IMR-90 (cell line): ENCODE measurements at regions not wholly inside any gene's neighbourhood (a gene's known extent, or its start where the extent isn't known, plus 50 kb on each side); places are given as distances from the start of the nearest gene placed in this dataset.

Experiments
- ATAC-seq: fragments of 200-7000 bp; cut with Tn5 transposase; 2 replicates; pipeline ENCODE4 v1.9.1; 2020; ENCODE audit warnings: low read depth, mild to moderate bottlenecking, moderate library complexity
- BruUV-seq: library from RNA; stranded (reverse); fragments of 400-500 nt; replicated peaks from 2 replicates; lab custom pipeline; 2021; lab: Mats Ljungman, UMichigan
- CTCF ChIA-PET: fragments of 300-600 bp; formaldehyde crosslinking; extraction: SDS; loops from one replicate; lab custom pipeline; 2021; ENCODE audit warnings: antibody characterized with exemption; lab: Yijun Ruan, JAX
- POLR2A ChIA-PET: fragments of 300-600 bp; sonication (Branson Sonifier 250); formaldehyde crosslinking; loops from one replicate; lab custom pipeline; 2022; ENCODE audit warnings: antibody characterized with exemption; ENCODE audit not compliant: unreplicated experiment; lab: Charles Lee
- DNase-seq: peaks from one replicate; pipeline ENCODE4 v3.0.0; 2013
- H2AFZ ChIP-seq: replicated peaks from 2 replicates; pipeline ENCODE3; 2013; ENCODE audit warnings: low read length, mild to moderate bottlenecking; ENCODE audit not compliant: poor library complexity
- H2AK5ac ChIP-seq: 2 replicates; pipeline ENCODE4 v1.6.1; 2013; ENCODE audit warnings: low read depth, low read length, inconsistent platforms
- H2AK9ac ChIP-seq: replicated peaks from 2 replicates; pipeline ENCODE3; 2013; ENCODE audit warnings: mild to moderate bottlenecking, low read depth, low read length, moderate library complexity; ENCODE audit not compliant: poor library complexity
- H2BK120ac ChIP-seq: 2 replicates; pipeline ENCODE4 v1.6.1; 2013; ENCODE audit warnings: low read depth, low read length, inconsistent platforms
- H2BK15ac ChIP-seq: 3 replicates; pipeline ENCODE4 v1.6.1; 2013; ENCODE audit warnings: low read depth, low read length, inconsistent platforms
- H2BK20ac ChIP-seq: 2 replicates; pipeline ENCODE4 v1.6.1; 2013; ENCODE audit warnings: low read depth, mild to moderate bottlenecking, inconsistent platforms, low read length, moderate library complexity
- H2BK5ac ChIP-seq: 2 replicates; pipeline ENCODE4 v1.6.1; 2013; ENCODE audit warnings: mild to moderate bottlenecking, low read depth, low read length, inconsistent platforms; ENCODE audit not compliant: poor library complexity, severe bottlenecking
- H3K14ac ChIP-seq: replicated peaks from 2 replicates; pipeline ENCODE4 v1.6.1; 2013; ENCODE audit warnings: low read depth, low read length, inconsistent platforms
- H3K18ac ChIP-seq: 2 replicates; pipeline ENCODE4 v1.6.1; 2013; ENCODE audit warnings: low read depth, low read length, control low read depth
- H3K23ac ChIP-seq: 2 replicates; pipeline ENCODE4 v1.6.1; 2013; ENCODE audit warnings: low read depth, low read length, inconsistent platforms
- H3K27ac ChIP-seq: 2 replicates; pipeline ENCODE4 v1.5.1; 2013; ENCODE audit warnings: mild to moderate bottlenecking, control low read depth, low read length; ENCODE audit not compliant: insufficient read depth
- H3K27me3 ChIP-seq: 2 replicates; pipeline ENCODE4 v1.6.1; 2013; ENCODE audit warnings: low read length; ENCODE audit not compliant: control insufficient read depth, insufficient read depth
- H3K36me3 ChIP-seq: 2 replicates; pipeline ENCODE4 v1.6.1; 2013; ENCODE audit warnings: low read length, mixed read lengths; ENCODE audit not compliant: control insufficient read depth, insufficient read depth
- H3K4ac ChIP-seq: 2 replicates; pipeline ENCODE4 v1.6.1; 2013; ENCODE audit warnings: low read depth, low read length, inconsistent platforms
- H3K4me1 ChIP-seq: 2 replicates; pipeline ENCODE4 v1.6.1; 2013; ENCODE audit warnings: low read length, mixed read lengths; ENCODE audit not compliant: control insufficient read depth, insufficient read depth
- H3K4me2 ChIP-seq: 2 replicates; pipeline ENCODE4 v1.6.1; 2013; ENCODE audit warnings: low read depth, mild to moderate bottlenecking, control low read depth, low read length, moderate library complexity
- H3K4me3 ChIP-seq: 2 replicates; pipeline ENCODE4 v1.5.1; 2013; ENCODE audit warnings: low read depth, mild to moderate bottlenecking, control low read depth, low read length, moderate library complexity; ENCODE audit not compliant: insufficient read depth
- H3K56ac ChIP-seq: 2 replicates; pipeline ENCODE4 v1.6.1; 2013; ENCODE audit warnings: low read length, inconsistent platforms; ENCODE audit not compliant: insufficient read depth; ENCODE audit errors: extremely low read depth
- H3K79me1 ChIP-seq, 2 experiments: 2 replicates each; pipeline ENCODE4 v1.6.1; 2013; ENCODE audit warnings: low read length in 2 of 2, inconsistent platforms in 1 of 2, low read depth in 1 of 2
- H3K9ac ChIP-seq: 2 replicates; pipeline ENCODE4 v1.6.1; 2013; ENCODE audit warnings: low read depth, low read length, control low read depth
- H3K9me1 ChIP-seq: 2 replicates; pipeline ENCODE4 v1.6.1; 2013; ENCODE audit warnings: low read length, inconsistent platforms; ENCODE audit not compliant: insufficient read depth
- H3K9me3 ChIP-seq: 2 replicates; pipeline ENCODE4 v1.6.1; 2013; ENCODE audit warnings: low read length; ENCODE audit not compliant: control insufficient read depth, insufficient read depth
- H4K20me1 ChIP-seq: 2 replicates; pipeline ENCODE4 v1.6.1; 2013; ENCODE audit warnings: low read length, inconsistent platforms; ENCODE audit not compliant: insufficient read depth
- H4K5ac ChIP-seq: 2 replicates; pipeline ENCODE4 v1.6.1; 2013; ENCODE audit warnings: mild to moderate bottlenecking, low read depth, low read length, control low read depth
- H4K8ac ChIP-seq, 2 experiments: 2 replicates each; pipeline ENCODE4 v1.6.1; 2013; ENCODE audit warnings: low read depth in 2 of 2, low read length in 2 of 2, control low read depth in 1 of 2, inconsistent platforms in 1 of 2
- H4K91ac ChIP-seq: 2 replicates; pipeline ENCODE4 v1.6.1; 2013; ENCODE audit warnings: low read depth, low read length, inconsistent platforms; ENCODE audit not compliant: insufficient read depth
- BHLHE40 ChIP-seq: fragments of 150-350 bp; IDR thresholded peaks from 2 replicates; pipeline ENCODE4 v1.6.1; 2016; ENCODE audit warnings: mild to moderate bottlenecking, low read depth, low read length
- CEBPB ChIP-seq: IDR thresholded peaks from 2 replicates; pipeline ENCODE4 v1.6.1; 2012; ENCODE audit warnings: low read depth, low read length, improper control_type of control experiment
- CHD1 ChIP-seq: IDR thresholded peaks from 2 replicates; pipeline ENCODE4 v1.6.1; 2012; ENCODE audit warnings: low read depth, low read length, improper control_type of control experiment
- CTCF ChIP-seq: conservative IDR thresholded peaks from 2 replicates; pipeline ENCODE4 v1.5.1; 2012; ENCODE audit warnings: mild to moderate bottlenecking, low read depth, low read length, improper control_type of control experiment
- FOS ChIP-seq: fragments of 150-350 bp; IDR thresholded peaks from 2 replicates; pipeline ENCODE4 v1.6.1; 2016; ENCODE audit warnings: low read depth, low read length
- MAFK ChIP-seq: IDR thresholded peaks from 2 replicates; pipeline ENCODE4 v1.6.1; 2012; ENCODE audit warnings: low read depth, low read length, improper control_type of control experiment
- MAZ ChIP-seq: IDR thresholded peaks from 2 replicates; pipeline ENCODE4 v1.6.1; 2012; ENCODE audit warnings: low read depth, mild to moderate bottlenecking, low read length, improper control_type of control experiment, moderate library complexity, borderline replicate concordance
- MXI1 ChIP-seq: IDR thresholded peaks from 2 replicates; pipeline ENCODE4 v1.6.1; 2012; ENCODE audit warnings: low read depth, mild to moderate bottlenecking, low read length, moderate library complexity, borderline replicate concordance
- NFE2L2 ChIP-seq: fragments of 150-350 bp; IDR thresholded peaks from 2 replicates; pipeline ENCODE4 v1.6.1; 2016; ENCODE audit warnings: low read depth, mild to moderate bottlenecking, low read length
- POLR2A ChIP-seq: IDR thresholded peaks from 2 replicates; pipeline ENCODE4 v1.6.1; 2012; ENCODE audit warnings: mild to moderate bottlenecking, low read depth, low read length
- RAD21 ChIP-seq: IDR thresholded peaks from 2 replicates; pipeline ENCODE4 v1.6.1; 2012; ENCODE audit warnings: low read length, improper control_type of control experiment
- RCOR1 ChIP-seq: IDR thresholded peaks from 2 replicates; pipeline ENCODE4 v1.6.1; 2012; ENCODE audit warnings: mild to moderate bottlenecking, low read length, improper control_type of control experiment; ENCODE audit not compliant: insufficient replicate concordance
- RFX5 ChIP-seq: IDR thresholded peaks from 2 replicates; pipeline ENCODE4 v1.8.0; 2012; ENCODE audit warnings: low read depth, mild to moderate bottlenecking, low read length, moderate library complexity
- SMC3 ChIP-seq: fragments of 150-350 bp; IDR thresholded peaks from 2 replicates; pipeline ENCODE4 v1.6.1; 2016; ENCODE audit warnings: low read depth, mild to moderate bottlenecking, antibody characterized with exemption, low read length, moderate library complexity
- WGBS, 2 experiments: methylation state at CpG; one replicate each; pipeline versions ENCODE4 v1.1.5 to v1.1.7; 2013; ENCODE audit warnings: missing lambda C conversion rate in 2 of 2; ENCODE audit not compliant: insufficient read length in 1 of 2; ENCODE audit errors: extremely low coverage in 2 of 2; 5-methylcytosine and 5-hydroxymethylcytosine counted together
- dilution Hi-C: fragments of 300-500 bp; cut with HindIII; formaldehyde crosslinking; loops from one replicate; pipeline ENCODE4 v1.14.3; 2018; ENCODE audit warnings: low sequenced_read_pairs; ENCODE audit not compliant: unreplicated experiment
- in situ Hi-C: fragments of 300-500 bp; cut with MboI; formaldehyde crosslinking; loops from 3 replicates; pipeline ENCODE4 v1.14.3; 2019; ENCODE audit warnings: low sequenced_read_pairs, inconsistent platforms, mixed read lengths
- intact Hi-C: fragments of 100-400 bp; cut with micrococcal nuclease; formaldehyde crosslinking; loops from 2 replicates; pipeline ENCODE4 v1.10.0; 2022
- TF ChIP-seq, protein P1 (sequence below): fragments of 150-350 bp; IDR thresholded peaks from 2 replicates; pipeline ENCODE4 v1.6.1; 2016; ENCODE audit warnings: low read depth, mild to moderate bottlenecking, low read length, moderate library complexity, borderline replicate concordance
- TF ChIP-seq, protein P2 (sequence below): fragments of 150-350 bp; IDR thresholded peaks from 2 replicates; pipeline ENCODE4 v1.6.1; 2017; ENCODE audit warnings: mild to moderate bottlenecking, antibody characterized with exemption, low read length, low read depth

DNA sequence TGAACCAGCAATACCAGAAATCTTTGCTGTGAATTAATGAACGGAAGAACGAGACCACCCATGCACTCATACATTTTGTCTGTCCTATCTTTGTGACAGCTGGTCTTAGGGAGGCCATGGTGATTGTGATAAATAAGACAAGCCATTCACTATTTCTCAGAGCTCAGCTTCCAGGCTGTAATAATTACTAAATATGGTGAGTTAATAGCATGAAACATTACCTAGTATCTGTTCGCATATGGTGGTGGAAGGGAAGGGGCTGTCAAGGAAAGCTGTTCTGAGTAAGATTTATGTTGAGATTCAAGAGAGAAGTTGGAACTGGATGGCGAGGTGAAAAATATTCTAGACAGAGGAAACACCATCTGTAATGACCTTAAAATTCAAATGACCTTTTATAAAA lies 719.0 kb upstream of the ZNF385D start:
- no peaks in the 10 kb centered on the region for H3K79me1 ChIP-seq
- no peak for TF ChIP-seq MAZ
- TF ChIP-seq RAD21, result no peak
- no peak for TF ChIP-seq FOS
- TF ChIP-seq RCOR1, result no peak
- no peak for TF ChIP-seq POLR2A
- TF ChIP-seq, protein P1, sequence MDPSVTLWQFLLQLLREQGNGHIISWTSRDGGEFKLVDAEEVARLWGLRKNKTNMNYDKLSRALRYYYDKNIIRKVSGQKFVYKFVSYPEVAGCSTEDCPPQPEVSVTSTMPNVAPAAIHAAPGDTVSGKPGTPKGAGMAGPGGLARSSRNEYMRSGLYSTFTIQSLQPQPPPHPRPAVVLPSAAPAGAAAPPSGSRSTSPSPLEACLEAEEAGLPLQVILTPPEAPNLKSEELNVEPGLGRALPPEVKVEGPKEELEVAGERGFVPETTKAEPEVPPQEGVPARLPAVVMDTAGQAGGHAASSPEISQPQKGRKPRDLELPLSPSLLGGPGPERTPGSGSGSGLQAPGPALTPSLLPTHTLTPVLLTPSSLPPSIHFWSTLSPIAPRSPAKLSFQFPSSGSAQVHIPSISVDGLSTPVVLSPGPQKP, result no peak
- TF ChIP-seq, protein P2, sequence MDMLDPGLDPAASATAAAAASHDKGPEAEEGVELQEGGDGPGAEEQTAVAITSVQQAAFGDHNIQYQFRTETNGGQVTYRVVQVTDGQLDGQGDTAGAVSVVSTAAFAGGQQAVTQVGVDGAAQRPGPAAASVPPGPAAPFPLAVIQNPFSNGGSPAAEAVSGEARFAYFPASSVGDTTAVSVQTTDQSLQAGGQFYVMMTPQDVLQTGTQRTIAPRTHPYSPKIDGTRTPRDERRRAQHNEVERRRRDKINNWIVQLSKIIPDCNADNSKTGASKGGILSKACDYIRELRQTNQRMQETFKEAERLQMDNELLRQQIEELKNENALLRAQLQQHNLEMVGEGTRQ, result no peak
- no peak for TF ChIP-seq CHD1
- no peak for TF ChIP-seq MAFK
- no peak for TF ChIP-seq CTCF
- no peak for TF ChIP-seq CEBPB
- TF ChIP-seq RFX5, result no peak
- no peak for TF ChIP-seq MXI1
- TF ChIP-seq BHLHE40, result no peak
- TF ChIP-seq SMC3, result no peak
- TF ChIP-seq NFE2L2, result no peak
- no peaks in the 10 kb centered on the region for H3K9me1 ChIP-seq
- H2BK20ac ChIP-seq, result no peak overlapping the region
- H2AK9ac ChIP-seq, result no peak overlapping the region
- dilution Hi-C loops, result no loop called here
- DNase-seq (no peak), ATAC-seq (no peak)
- H3K56ac ChIP-seq, result no peak overlapping the region
- no peak overlapping the region for H2BK5ac ChIP-seq
- H3K27me3 ChIP-seq, result no peaks in the 10 kb centered on the region
- POLR2A ChIA-PET, result no interaction called here
- H4K91ac ChIP-seq, result no peak overlapping the region
- WGBS, 2 experiments, result no CpG with 5 or more reads among the region's 4 CpGs
- intact Hi-C loops, result no loop called here
- CTCF ChIA-PET, result no interaction called here
- no peaks in the 10 kb centered on the region for H4K20me1 ChIP-seq
- H4K8ac ChIP-seq, result no peak overlapping the region
- H3K23ac ChIP-seq, result no peak overlapping the region
- no peak overlapping the region for H3K9ac ChIP-seq
- no peak overlapping the region for H2BK120ac ChIP-seq
- no peak overlapping the region for H2AK5ac ChIP-seq
- no TSS peak for BruUV-seq
- peaks cover 4% of the 10 kb centered on the region; the same call in 1 of the 2 replicates for H3K9me3 ChIP-seq
- H3K36me3 ChIP-seq, result no peaks in the 10 kb centered on the region
- H3K4ac ChIP-seq, result no peak overlapping the region
- H3K14ac ChIP-seq, result no peak overlapping the region
- H3K18ac ChIP-seq, result no peak overlapping the region
- no peak overlapping the region for H4K5ac ChIP-seq
- no peak overlapping the region for H3K27ac ChIP-seq
- no peaks in the 10 kb centered on the region for H3K4me1 ChIP-seq
- no peak overlapping the region for H3K4me3 ChIP-seq
- no peak overlapping the region for H2AFZ ChIP-seq
- no peak overlapping the region for H3K4me2 ChIP-seq
- in situ Hi-C loops, result no loop called here
- no peak overlapping the region for H2BK15ac ChIP-seq
